Panc1 (cell line): ENCODE measurements at regions not wholly inside any gene's neighbourhood (a gene's known extent, or its start where the extent isn't known, plus 50 kb on each side); places are given as distances from the start of the nearest gene placed in this dataset.

ENCODE experiments used
- POLR2AphosphoS5 ChIP-seq: IDR thresholded peaks from 2 replicates; pipeline ENCODE4 v1.6.1; 2012; ENCODE audit warnings: mild to moderate bottlenecking, low read depth, low read length, moderate library complexity
- SIN3A ChIP-seq: IDR thresholded peaks from 2 replicates; pipeline ENCODE4 v1.6.1; 2012; ENCODE audit warnings: low read depth, mild to moderate bottlenecking, low read length, moderate library complexity, borderline replicate concordance; ENCODE audit not compliant: insufficient read depth
- TCF7L2 ChIP-seq: IDR thresholded peaks from 2 replicates; pipeline ENCODE4 v1.6.1; 2011; ENCODE audit warnings: mild to moderate bottlenecking, low read depth, low read length, inconsistent platforms
- TF ChIP-seq, protein P1 (sequence below): fragments of 450-650 bp; IDR thresholded peaks from 2 replicates; pipeline ENCODE4 v1.5.1; 2017; ENCODE audit warnings: mild to moderate bottlenecking
- TF ChIP-seq, protein P2 (sequence below), 2 experiments: IDR thresholded peaks; 2 replicates each; pipeline ENCODE4 v1.6.1; 2011 to 2012; ENCODE audit warnings: low read depth in 2 of 2, control low read depth in 1 of 2, low read length in 1 of 2, mild to moderate bottlenecking in 1 of 2, moderate library complexity in 1 of 2; ENCODE audit not compliant: insufficient read depth in 1 of 2

DNA sequence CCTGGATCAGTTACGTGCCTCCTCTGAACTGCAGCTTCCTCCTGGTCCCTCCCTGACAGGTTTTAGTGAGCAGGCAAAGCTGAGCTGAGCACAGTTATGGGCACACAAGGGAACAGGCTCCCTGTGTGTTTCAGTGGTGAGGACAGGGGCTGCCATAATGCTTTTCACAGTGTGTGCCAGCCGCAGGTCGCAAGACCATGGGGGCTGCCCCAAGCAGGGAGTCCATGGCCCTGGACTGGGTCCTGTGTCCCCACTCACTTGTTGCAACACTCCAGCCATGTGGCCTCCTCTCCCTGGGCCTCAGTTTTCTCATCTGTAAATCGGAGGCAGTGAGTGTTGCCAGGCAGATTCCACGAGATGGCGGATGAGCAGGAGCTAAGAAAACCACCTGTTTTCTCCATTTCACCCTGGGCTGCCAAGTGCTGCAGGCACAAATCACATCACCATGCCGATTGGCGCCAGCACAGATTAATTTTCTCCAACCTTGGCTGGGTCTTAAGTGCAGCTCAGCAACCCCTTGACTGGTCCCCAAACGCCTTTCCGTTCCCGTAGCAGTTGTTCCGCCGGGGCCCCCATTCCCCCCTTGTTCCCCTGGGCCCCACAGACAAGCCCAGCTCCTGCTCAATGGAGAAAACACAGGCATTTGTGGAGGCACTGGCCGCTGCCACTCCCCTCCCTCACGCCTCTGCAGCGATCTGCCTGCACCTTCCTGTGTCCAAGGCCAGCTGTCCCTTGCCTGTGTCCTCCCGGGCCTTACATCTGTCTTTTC, 57.1 kb upstream of the NNAT start:
- TF ChIP-seq, protein P1, sequence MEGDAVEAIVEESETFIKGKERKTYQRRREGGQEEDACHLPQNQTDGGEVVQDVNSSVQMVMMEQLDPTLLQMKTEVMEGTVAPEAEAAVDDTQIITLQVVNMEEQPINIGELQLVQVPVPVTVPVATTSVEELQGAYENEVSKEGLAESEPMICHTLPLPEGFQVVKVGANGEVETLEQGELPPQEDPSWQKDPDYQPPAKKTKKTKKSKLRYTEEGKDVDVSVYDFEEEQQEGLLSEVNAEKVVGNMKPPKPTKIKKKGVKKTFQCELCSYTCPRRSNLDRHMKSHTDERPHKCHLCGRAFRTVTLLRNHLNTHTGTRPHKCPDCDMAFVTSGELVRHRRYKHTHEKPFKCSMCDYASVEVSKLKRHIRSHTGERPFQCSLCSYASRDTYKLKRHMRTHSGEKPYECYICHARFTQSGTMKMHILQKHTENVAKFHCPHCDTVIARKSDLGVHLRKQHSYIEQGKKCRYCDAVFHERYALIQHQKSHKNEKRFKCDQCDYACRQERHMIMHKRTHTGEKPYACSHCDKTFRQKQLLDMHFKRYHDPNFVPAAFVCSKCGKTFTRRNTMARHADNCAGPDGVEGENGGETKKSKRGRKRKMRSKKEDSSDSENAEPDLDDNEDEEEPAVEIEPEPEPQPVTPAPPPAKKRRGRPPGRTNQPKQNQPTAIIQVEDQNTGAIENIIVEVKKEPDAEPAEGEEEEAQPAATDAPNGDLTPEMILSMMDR = no peak
- TF ChIP-seq, protein P2, sequence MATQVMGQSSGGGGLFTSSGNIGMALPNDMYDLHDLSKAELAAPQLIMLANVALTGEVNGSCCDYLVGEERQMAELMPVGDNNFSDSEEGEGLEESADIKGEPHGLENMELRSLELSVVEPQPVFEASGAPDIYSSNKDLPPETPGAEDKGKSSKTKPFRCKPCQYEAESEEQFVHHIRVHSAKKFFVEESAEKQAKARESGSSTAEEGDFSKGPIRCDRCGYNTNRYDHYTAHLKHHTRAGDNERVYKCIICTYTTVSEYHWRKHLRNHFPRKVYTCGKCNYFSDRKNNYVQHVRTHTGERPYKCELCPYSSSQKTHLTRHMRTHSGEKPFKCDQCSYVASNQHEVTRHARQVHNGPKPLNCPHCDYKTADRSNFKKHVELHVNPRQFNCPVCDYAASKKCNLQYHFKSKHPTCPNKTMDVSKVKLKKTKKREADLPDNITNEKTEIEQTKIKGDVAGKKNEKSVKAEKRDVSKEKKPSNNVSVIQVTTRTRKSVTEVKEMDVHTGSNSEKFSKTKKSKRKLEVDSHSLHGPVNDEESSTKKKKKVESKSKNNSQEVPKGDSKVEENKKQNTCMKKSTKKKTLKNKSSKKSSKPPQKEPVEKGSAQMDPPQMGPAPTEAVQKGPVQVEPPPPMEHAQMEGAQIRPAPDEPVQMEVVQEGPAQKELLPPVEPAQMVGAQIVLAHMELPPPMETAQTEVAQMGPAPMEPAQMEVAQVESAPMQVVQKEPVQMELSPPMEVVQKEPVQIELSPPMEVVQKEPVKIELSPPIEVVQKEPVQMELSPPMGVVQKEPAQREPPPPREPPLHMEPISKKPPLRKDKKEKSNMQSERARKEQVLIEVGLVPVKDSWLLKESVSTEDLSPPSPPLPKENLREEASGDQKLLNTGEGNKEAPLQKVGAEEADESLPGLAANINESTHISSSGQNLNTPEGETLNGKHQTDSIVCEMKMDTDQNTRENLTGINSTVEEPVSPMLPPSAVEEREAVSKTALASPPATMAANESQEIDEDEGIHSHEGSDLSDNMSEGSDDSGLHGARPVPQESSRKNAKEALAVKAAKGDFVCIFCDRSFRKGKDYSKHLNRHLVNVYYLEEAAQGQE (IDR thresholded peaks at IDR 0.05; ENCODE audit: insufficient read depth in 1 of 2, low read depth in 2 of 2, low read length in 1 of 2) = no peak
- no peak for TF ChIP-seq POLR2AphosphoS5
- no peak for TF ChIP-seq SIN3A
- no peak for TF ChIP-seq TCF7L2
